ENCODE measurements at regions not wholly inside any gene's neighbourhood (a gene's known extent, or its start where the extent isn't known, plus 50 kb on each side); places are given as distances from the start of the nearest gene placed in this dataset.

DNA sequence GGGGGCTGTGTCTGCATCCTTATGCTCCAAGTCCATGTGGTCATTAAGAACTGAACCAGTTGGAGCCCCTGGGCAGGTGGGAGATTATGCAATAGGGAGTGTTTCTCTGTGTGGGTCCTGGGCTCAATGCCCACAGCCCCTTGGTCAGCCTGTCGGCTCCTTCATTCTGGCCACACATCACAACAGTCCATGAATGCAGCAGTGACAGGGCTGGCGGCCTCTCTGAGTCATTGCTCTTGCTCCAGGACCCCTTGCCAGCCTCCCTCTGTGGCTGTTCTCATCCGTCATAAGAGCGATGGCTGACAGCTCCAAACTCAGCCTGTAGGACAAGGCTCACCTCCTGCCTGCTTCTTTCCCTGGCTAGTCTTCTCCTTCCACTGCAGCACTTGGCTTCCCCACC is 609.5 kb upstream of the CDH4 start:
- no peak overlapping the region for H3K27ac ChIP-seq (ENCODE audit: low read length)
- no peaks in the 10 kb centered on the region for H4K20me1 ChIP-seq (ENCODE audit: insufficient read depth, low read length)
- TF ChIP-seq EZH2 (optimal IDR thresholded peaks at IDR 0.05; ENCODE audit: low read depth, low read length) = no peak
- TF ChIP-seq EZH2phosphoT487 (IDR thresholded peaks at IDR 0.05; ENCODE audit: low read length) = no peak
- TF ChIP-seq, protein P1, sequence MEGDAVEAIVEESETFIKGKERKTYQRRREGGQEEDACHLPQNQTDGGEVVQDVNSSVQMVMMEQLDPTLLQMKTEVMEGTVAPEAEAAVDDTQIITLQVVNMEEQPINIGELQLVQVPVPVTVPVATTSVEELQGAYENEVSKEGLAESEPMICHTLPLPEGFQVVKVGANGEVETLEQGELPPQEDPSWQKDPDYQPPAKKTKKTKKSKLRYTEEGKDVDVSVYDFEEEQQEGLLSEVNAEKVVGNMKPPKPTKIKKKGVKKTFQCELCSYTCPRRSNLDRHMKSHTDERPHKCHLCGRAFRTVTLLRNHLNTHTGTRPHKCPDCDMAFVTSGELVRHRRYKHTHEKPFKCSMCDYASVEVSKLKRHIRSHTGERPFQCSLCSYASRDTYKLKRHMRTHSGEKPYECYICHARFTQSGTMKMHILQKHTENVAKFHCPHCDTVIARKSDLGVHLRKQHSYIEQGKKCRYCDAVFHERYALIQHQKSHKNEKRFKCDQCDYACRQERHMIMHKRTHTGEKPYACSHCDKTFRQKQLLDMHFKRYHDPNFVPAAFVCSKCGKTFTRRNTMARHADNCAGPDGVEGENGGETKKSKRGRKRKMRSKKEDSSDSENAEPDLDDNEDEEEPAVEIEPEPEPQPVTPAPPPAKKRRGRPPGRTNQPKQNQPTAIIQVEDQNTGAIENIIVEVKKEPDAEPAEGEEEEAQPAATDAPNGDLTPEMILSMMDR (IDR thresholded peaks at IDR 0.05; ENCODE audit: low read length) = no peak
- H3K4me3 ChIP-seq (ENCODE audit: low read length) = no peak overlapping the region
- H3K79me2 ChIP-seq (ENCODE audit: low read length) = no peaks in the 10 kb centered on the region
- H3K9me2 ChIP-seq (replicated peaks; ENCODE audit: insufficient read depth, low read length) = no peaks in the 10 kb centered on the region
- no peaks in the 10 kb centered on the region for H3F3A ChIP-seq (ENCODE audit: insufficient read depth, low read length)
- no peaks in the 10 kb centered on the region for H3K9me3 ChIP-seq (replicated peaks; ENCODE audit: insufficient read depth, low read length)
- H3K9ac ChIP-seq (ENCODE audit: low read length) = no peak overlapping the region
- H3K4me1 ChIP-seq (ENCODE audit: low read length) = no peaks in the 10 kb centered on the region
- H3K27me3 ChIP-seq (replicated peaks; ENCODE audit: insufficient read depth, low read length) = no peaks in the 10 kb centered on the region
- H2AFZ ChIP-seq (ENCODE audit: low read length) = no peak overlapping the region
- no peaks in the 10 kb centered on the region for H3K36me3 ChIP-seq (replicated peaks; ENCODE audit: insufficient read depth, low read length)
- no peak overlapping the region for H3K4me2 ChIP-seq (ENCODE audit: low read depth, low read length)
- DNase-seq = no peak

DNA sequence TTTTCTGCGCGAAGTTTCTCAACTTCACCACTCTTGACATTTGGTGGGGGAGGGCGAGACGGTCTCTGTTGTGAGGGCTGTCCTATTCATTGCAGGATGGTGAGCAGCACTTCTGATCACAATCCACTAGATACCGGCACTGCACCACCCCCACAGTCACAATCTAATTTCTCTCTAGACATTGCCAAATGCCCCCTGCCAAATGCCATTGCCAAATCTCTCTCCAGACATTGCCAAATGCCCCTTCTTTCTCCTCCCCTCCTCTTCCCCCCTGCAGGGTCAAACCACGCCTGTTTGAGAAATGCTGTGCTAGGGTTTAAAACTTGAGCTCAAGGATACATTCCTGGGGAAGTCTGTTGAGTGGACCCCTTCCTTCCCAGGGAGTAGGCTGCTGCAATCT is 603.5 kb upstream of the CDH4 start:
- TF ChIP-seq EZH2 (optimal IDR thresholded peaks at IDR 0.05; ENCODE audit: low read depth, low read length) (no peak), EZH2phosphoT487 (IDR thresholded peaks at IDR 0.05; ENCODE audit: low read length) (no peak)
- TF ChIP-seq, protein P1 (IDR thresholded peaks at IDR 0.05; ENCODE audit: low read length) = no peak
- no peak overlapping the region for H3K27ac ChIP-seq (ENCODE audit: low read length)
- no peak overlapping the region for H3K4me3 ChIP-seq (ENCODE audit: low read length)
- DNase-seq = no peak
- H3K36me3 ChIP-seq (replicated peaks; ENCODE audit: insufficient read depth, low read length) = no peaks in the 10 kb centered on the region
- no peak overlapping the region for H3K4me2 ChIP-seq (ENCODE audit: low read depth, low read length)
- H3K9ac ChIP-seq (ENCODE audit: low read length) = no peak overlapping the region
- H3K79me2 ChIP-seq (ENCODE audit: low read length) = no peaks in the 10 kb centered on the region
- no peaks in the 10 kb centered on the region for H3F3A ChIP-seq (ENCODE audit: insufficient read depth, low read length)
- no peaks in the 10 kb centered on the region for H4K20me1 ChIP-seq (ENCODE audit: insufficient read depth, low read length)
- H3K4me1 ChIP-seq (ENCODE audit: low read length) = no peaks in the 10 kb centered on the region
- no peaks in the 10 kb centered on the region for H3K9me3 ChIP-seq (replicated peaks; ENCODE audit: insufficient read depth, low read length)
- H2AFZ ChIP-seq (ENCODE audit: low read length) = no peak overlapping the region
- H3K9me2 ChIP-seq (replicated peaks; ENCODE audit: insufficient read depth, low read length) = no peaks in the 10 kb centered on the region
- no peaks in the 10 kb centered on the region for H3K27me3 ChIP-seq (replicated peaks; ENCODE audit: insufficient read depth, low read length)

DNA sequence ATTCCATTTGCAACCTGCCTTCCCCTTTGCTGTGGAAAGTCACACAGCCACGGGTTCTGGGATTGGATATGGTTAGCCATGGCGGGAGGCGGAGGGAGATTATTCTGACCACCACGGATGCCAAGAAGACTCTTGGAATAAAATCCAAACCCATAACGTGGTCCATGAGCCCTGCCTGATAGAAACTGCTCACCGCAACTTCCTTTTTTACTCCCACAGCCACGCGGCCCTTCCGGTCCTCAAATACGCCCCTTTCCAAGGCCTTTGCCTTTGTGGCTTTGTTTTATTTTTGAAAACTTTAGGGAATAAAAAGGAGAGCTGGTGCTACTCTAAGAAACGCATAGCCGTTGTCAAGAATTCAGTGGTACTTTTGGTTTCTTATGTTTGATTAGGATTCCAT is 602.5 kb upstream of the CDH4 start:
- Histone ChIP-seq H3K36me3 (replicated peaks; ENCODE audit: insufficient read depth, low read length) (no peaks in the 10 kb centered on the region), H3K27ac (ENCODE audit: low read length) (no peak overlapping the region), H3F3A (ENCODE audit: insufficient read depth, low read length) (no peaks in the 10 kb centered on the region), H3K27me3 (replicated peaks; ENCODE audit: insufficient read depth, low read length) (no peaks in the 10 kb centered on the region), H3K4me3 (ENCODE audit: low read length) (no peak overlapping the region), H3K9me2 (replicated peaks; ENCODE audit: insufficient read depth, low read length) (no peaks in the 10 kb centered on the region), H3K79me2 (ENCODE audit: low read length) (no peaks in the 10 kb centered on the region), H3K4me2 (ENCODE audit: low read depth, low read length) (no peak overlapping the region), H3K9ac (ENCODE audit: low read length) (no peak overlapping the region), H2AFZ (ENCODE audit: low read length) (no peak overlapping the region), H4K20me1 (ENCODE audit: insufficient read depth, low read length) (no peaks in the 10 kb centered on the region), H3K4me1 (ENCODE audit: low read length) (no peaks in the 10 kb centered on the region), H3K9me3 (replicated peaks; ENCODE audit: insufficient read depth, low read length) (no peaks in the 10 kb centered on the region)
- TF ChIP-seq EZH2 (optimal IDR thresholded peaks at IDR 0.05; ENCODE audit: low read depth, low read length) (no peak), EZH2phosphoT487 (IDR thresholded peaks at IDR 0.05; ENCODE audit: low read length) (no peak)
- TF ChIP-seq, protein P1 (IDR thresholded peaks at IDR 0.05; ENCODE audit: low read length) = no peak
- no peak for DNase-seq
